GM12891 (cell line): ENCODE measurements at regions not wholly inside any gene's neighbourhood (a gene's known extent, or its start where the extent isn't known, plus 50 kb on each side); places are given as distances from the start of the nearest gene placed in this dataset.

Experiments
- PAX5 ChIP-seq: IDR thresholded peaks from 2 replicates; pipeline ENCODE4 v1.6.1; 2011; ENCODE audit warnings: low read length, moderate library complexity, mild to moderate bottlenecking; ENCODE audit not compliant: insufficient read depth, severe bottlenecking
- POLR2A ChIP-seq: IDR thresholded peaks from 2 replicates; pipeline ENCODE4 v1.6.1; 2011; ENCODE audit warnings: low read depth, low read length, control low read depth
- POLR2AphosphoS5 ChIP-seq: IDR thresholded peaks from 2 replicates; pipeline ENCODE4 v1.6.1; 2011; ENCODE audit warnings: low read depth, low read length, control low read depth
- POU2F2 ChIP-seq: IDR thresholded peaks from 2 replicates; pipeline ENCODE4 v1.6.1; 2011; ENCODE audit warnings: low read depth, mild to moderate bottlenecking, control low read depth, low read length, moderate library complexity
- SPI1 ChIP-seq: IDR thresholded peaks from 2 replicates; pipeline ENCODE4 v1.6.1; 2011; ENCODE audit warnings: low read depth, low read length, control low read depth
- TAF1 ChIP-seq: IDR thresholded peaks from 2 replicates; pipeline ENCODE4 v1.6.1; 2011; ENCODE audit warnings: low read depth, low read length, control low read depth

DNA sequence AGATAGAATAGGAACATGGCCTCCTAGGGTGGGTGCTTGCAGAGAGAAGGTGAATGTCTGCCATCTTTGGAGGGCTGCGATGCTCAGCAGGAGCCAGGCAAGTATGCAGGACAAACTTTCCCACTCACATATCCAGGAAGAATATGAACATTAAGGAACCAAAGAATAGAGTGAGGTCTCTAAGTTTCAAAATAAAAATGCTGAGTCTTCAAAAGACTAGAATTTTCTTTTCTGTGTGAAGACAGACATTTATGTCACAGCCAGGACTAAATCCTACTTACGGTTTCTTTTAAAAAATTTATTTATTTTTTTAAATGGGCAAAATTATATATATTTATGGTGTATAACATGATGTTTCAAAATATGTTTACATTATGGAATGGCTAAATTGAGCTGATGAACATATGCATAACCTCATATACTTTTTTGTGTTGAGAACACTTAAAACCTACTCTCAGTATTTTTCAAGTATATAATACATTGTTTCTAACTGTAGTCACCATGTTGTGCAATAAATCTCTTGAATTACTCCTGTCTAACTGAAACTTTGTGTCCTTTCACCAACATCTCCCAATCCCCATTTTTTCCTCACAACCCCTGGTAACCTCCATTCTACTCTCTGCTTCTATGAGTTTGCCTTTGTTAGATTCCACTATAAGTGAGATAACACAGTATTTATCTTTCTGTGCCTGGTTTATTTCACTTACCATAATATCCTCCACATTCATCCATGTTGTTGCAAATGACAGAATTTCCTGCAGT, 177.8 kb upstream of the HAND2 start:
- TF ChIP-seq POLR2A (no peak), PAX5 (no peak), POLR2AphosphoS5 (no peak), TAF1 (no peak), SPI1 (no peak), POU2F2 (no peak)
